ENCODE measurements at regions not wholly inside any gene's neighbourhood (a gene's known extent, or its start where the extent isn't known, plus 50 kb on each side); places are given as distances from the start of the nearest gene placed in this dataset.

GRCh38 chr2:198534756-198535155, 730.4 kb downstream of the PLCL1 start:
- intact Hi-C loops (cut with micrococcal nuclease), result no loop called here
- WGBS (ENCODE audit: insufficient coverage, low coverage, missing lambda C conversion rate), result 6% methylated on average over 3 of the region's 3 CpGs
- TF ChIP-seq SFPQ (IDR thresholded peaks at IDR 0.05; ENCODE audit: low read depth, low read length), result no peak
- no peak for TF ChIP-seq ZNF609 (CRISPR knock-in tag; IDR thresholded peaks at IDR 0.05; ENCODE audit: borderline replicate concordance)
- no peak for TF ChIP-seq ZNF76 (CRISPR knock-in tag; IDR thresholded peaks at IDR 0.05; ENCODE audit: borderline replicate concordance)
- no peak for TF ChIP-seq ZNF282 (CRISPR knock-in tag; IDR thresholded peaks at IDR 0.05)
- TF ChIP-seq ZNF518B (CRISPR knock-in tag; IDR thresholded peaks at IDR 0.05), result no peak
- TF ChIP-seq ZBTB34 (CRISPR knock-in tag; IDR thresholded peaks at IDR 0.05), result no peak
- TF ChIP-seq CTCFL (IDR thresholded peaks at IDR 0.05; ENCODE audit: borderline replicate concordance, insufficient read depth, low read depth, low read length, poor library complexity, severe bottlenecking), result no peak

More at GRCh38 chr2:198534756-198535155, 730.4 kb downstream of the PLCL1 start:
- no peak overlapping the region for H3K4me2 ChIP-seq (ENCODE audit: insufficient read depth, low read length)
- H2AFZ ChIP-seq (ENCODE audit: low read depth, low read length), result no peak overlapping the region
- no peak for FAIRE-seq
- H3K9me1 ChIP-seq (ENCODE audit: control insufficient read depth, insufficient read depth, low read length), result no peaks in the 10 kb centered on the region
- no peaks in the 10 kb centered on the region for H3K79me2 ChIP-seq (ENCODE audit: control insufficient read depth, insufficient read depth, low read length)
- CTCF ChIA-PET (ENCODE audit: low intra/inter-chr PET ratio), result no interaction called here
- no peaks in the 10 kb centered on the region for H3K9me3 ChIP-seq (replicated peaks; ENCODE audit: control insufficient read depth, insufficient read depth, low read depth, low read length)
- in situ Hi-C loops (cut with MboI), result no loop called here
- ATAC-seq, result no peak
- POLR2A ChIA-PET, result no interaction called here
- no peak overlapping the region for H3K4me3 ChIP-seq
- H3K4me1 ChIP-seq (replicated peaks in 1 of 2; ENCODE audit: control insufficient read depth in 2 of 2, insufficient read depth in 2 of 2, low read length in 2 of 2), result no peaks in the 10 kb centered on the region
- H3K9ac ChIP-seq (ENCODE audit: insufficient read depth in 1 of 2, low read depth in 2 of 2, low read length in 2 of 2), result no peak overlapping the region
- H3K36me3 ChIP-seq (ENCODE audit: control insufficient read depth, insufficient read depth, low read length), result no peaks in the 10 kb centered on the region
- H3K27me3 ChIP-seq (ENCODE audit: control insufficient read depth in 2 of 2, insufficient read depth in 2 of 2, low read length in 2 of 2), result no peaks in the 10 kb centered on the region
- BruUV-seq (replicated peaks), result no TSS peak
- no peak for DNase-seq (ENCODE audit: extremely low read depth in 1 of 4, low spot score in 3 of 4)
- H3K27ac ChIP-seq (ENCODE audit: extremely low read depth, low read depth, low read length), result no peak overlapping the region
- H4K20me1 ChIP-seq (replicated peaks; ENCODE audit: control insufficient read depth, insufficient read depth, low read length), result no peaks in the 10 kb centered on the region
